C4-2B (cell line): ENCODE measurements at regions not wholly inside any gene's neighbourhood (a gene's known extent, or its start where the extent isn't known, plus 50 kb on each side); places are given as distances from the start of the nearest gene placed in this dataset.

Experiments used
- H3K27ac ChIP-seq: fragments of 450-650 bp; 2 replicates; pipeline ENCODE4 v1.5.1; 2017
- ZFX ChIP-seq: fragments of 450-650 bp; IDR thresholded peaks from 2 replicates; pipeline ENCODE4 v1.6.1; 2017
- TF ChIP-seq, protein P1 (sequence below): fragments of 450-650 bp; conservative IDR thresholded peaks from 2 replicates; pipeline ENCODE4 v1.5.1; 2017; ENCODE audit warnings: mild to moderate bottlenecking

DNA sequence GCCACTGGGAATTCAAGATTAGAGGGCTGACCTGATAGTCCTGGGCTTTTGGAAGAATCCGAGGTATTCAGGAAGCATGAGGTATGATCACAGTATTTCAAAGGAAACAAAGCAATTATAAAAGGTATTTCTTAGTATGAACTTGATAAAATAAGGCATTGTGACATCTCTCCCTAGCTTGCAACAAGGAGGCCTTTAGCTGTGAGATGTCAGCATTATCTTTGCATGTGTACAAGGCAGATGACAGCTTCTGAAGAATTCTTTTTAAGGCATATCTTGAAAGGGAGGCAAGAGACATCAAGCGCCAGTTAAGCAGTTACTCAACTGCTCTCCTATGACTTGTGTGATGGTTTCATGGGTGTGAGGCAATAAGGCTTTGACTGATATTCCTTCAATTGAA, 1123.7 kb downstream of the PLA2G4A start:
- TF ChIP-seq, protein P1, sequence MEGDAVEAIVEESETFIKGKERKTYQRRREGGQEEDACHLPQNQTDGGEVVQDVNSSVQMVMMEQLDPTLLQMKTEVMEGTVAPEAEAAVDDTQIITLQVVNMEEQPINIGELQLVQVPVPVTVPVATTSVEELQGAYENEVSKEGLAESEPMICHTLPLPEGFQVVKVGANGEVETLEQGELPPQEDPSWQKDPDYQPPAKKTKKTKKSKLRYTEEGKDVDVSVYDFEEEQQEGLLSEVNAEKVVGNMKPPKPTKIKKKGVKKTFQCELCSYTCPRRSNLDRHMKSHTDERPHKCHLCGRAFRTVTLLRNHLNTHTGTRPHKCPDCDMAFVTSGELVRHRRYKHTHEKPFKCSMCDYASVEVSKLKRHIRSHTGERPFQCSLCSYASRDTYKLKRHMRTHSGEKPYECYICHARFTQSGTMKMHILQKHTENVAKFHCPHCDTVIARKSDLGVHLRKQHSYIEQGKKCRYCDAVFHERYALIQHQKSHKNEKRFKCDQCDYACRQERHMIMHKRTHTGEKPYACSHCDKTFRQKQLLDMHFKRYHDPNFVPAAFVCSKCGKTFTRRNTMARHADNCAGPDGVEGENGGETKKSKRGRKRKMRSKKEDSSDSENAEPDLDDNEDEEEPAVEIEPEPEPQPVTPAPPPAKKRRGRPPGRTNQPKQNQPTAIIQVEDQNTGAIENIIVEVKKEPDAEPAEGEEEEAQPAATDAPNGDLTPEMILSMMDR = no peak
- TF ChIP-seq ZFX = no peak
- H3K27ac ChIP-seq = no peak overlapping the region

DNA sequence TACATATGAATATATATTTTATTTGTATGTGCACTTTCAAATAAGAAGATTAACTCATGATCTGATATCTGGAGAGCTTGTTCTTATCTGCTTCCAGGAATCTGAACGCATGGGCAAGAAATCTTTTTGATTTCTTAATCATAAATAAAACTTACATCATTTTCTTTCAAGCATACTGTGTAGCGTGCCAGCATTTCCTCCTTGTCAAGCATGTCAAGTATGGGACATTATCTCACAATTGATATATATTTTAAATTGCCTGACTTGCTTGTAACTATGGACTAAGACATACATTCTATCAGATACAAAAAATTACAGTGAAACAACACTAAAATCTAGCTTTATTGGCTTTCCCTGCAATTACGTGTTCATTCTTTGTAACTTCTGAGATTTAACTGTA, 1128.2 kb downstream of the PLA2G4A start:
- no peak for TF ChIP-seq ZFX
- TF ChIP-seq, protein P1 = no peak
- H3K27ac ChIP-seq = no peak overlapping the region

DNA sequence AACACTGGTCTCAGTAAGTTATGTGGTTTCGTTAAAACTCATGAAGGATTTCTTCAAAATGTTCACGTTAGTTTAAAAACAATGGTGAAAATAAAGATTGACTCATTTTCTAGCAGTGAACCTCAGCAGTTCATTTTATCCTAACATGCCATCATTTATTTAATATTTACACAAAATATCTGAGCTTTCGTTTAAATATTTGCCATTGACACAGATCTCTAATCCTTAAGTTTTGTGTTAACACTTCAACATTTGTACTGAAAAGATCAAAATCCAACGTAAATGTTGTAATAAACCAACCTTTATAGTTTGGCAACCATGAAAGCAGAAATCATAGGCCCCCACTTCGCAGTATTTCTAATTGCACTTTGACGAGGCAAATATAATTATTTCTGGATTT, 1129.5 kb downstream of the PLA2G4A start:
- TF ChIP-seq, protein P1 = no peak
- no peak for TF ChIP-seq ZFX
- no peak overlapping the region for H3K27ac ChIP-seq

DNA sequence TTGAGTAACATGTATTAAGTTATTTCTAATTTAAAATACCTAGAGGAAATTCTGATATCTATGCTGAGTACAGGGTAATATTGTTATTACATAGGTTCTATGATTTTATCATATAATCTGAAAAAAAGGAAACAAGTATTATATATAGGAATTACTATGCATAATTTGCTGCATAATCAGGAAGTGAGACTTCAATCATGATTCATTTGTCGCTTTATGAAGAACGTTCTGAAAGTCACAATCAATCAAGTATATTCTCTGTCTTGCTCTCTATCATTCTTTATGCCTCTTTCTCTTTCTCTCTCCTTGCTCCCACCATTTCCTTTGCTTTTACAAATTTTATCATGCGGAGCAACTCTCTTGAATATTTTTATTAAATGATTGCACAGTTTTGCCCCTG, 1130.3 kb downstream of the PLA2G4A start:
- H3K27ac ChIP-seq = no peak overlapping the region
- TF ChIP-seq ZFX = no peak
- TF ChIP-seq, protein P1 = no peak

DNA sequence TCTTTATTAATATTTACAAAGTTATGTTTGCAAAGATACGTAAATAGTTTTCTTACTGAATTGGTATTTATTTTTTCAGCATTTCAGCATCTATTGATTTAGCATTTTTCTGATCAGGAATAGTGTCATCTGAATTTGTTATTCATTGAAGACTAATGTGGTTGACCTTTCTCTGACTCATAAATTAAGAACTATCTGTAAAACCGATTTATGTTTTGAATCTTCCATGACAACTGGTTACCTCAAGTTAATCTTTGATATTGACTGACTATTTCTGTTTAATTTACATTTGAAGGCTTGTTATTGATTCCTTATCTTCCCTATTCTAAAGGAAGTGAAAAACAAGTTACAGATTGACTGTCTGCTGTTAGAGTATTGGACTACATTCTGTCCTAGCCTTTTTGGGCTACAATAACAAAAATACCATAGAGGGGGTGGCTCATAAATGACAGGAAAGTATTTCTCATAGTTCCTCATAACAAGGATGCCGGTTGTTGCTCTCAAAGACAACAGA, 1131.4 kb downstream of the PLA2G4A start:
- no peak overlapping the region for H3K27ac ChIP-seq
- TF ChIP-seq ZFX = no peak
- TF ChIP-seq, protein P1 = no peak

DNA sequence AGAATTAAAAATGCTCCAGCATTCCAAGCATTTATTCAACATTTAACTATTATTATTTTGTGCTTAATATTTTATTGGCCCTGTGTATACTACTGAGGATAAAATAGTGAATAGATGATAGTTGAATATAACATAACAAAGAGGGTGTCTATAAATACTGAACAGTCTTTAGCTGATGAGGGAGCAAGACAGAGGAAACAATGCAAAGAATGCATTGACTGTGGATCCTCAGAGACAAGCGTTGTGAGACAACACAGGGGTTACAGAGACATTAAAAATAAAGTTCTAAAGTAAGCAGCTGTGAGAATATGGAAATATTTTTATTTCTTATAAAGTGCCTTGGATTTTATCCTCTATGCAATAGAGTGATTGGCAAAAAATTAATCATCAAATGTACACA, 1133.1 kb downstream of the PLA2G4A start:
- TF ChIP-seq ZFX = no peak
- TF ChIP-seq, protein P1 = no peak
- H3K27ac ChIP-seq = no peak overlapping the region

DNA sequence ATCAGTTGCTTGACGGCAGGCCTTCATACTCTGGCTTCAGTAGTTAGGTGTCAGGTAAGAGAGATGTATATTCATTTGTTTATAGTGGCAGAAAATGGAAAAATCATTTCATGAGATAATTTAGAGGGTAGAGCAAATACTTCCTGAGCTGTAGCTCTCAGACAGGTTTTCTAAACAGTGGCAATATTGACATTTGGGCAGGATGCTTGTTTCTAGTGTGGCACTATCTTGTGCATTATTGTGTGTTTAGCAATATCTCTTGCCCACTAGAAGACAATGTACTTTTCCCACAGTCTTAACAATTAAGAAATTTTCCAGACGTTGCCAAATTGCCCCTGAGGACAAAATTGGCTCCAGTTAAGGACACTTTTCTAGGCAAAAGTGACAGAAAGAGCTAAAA, 1143.1 kb downstream of the PLA2G4A start:
- no peak for TF ChIP-seq ZFX
- no peak overlapping the region for H3K27ac ChIP-seq

DNA sequence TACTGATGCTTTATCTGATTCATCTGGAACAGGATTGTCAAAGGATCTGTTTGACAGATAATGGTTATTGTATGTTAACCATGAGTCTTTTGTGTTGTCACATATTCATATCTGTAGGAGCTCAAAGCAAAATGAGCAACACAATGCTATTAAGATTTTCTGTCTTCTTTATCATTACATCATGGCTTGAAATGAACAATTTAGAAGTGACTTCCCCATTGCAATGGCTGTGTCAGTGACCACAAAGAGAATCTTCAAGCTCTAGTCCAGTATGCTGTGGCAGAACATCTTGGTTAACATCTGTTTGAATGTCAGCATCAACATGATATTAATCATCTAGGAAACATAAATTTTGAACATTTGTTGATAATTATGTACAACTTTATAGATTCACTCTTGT, 1148.5 kb downstream of the PLA2G4A start:
- TF ChIP-seq ZFX = no peak
- TF ChIP-seq, protein P1 = no peak
- H3K27ac ChIP-seq = no peak overlapping the region
